ENCODE measurements at regions not wholly inside any gene's neighbourhood (a gene's known extent, or its start where the extent isn't known, plus 50 kb on each side); places are given as distances from the start of the nearest gene placed in this dataset.

DNA sequence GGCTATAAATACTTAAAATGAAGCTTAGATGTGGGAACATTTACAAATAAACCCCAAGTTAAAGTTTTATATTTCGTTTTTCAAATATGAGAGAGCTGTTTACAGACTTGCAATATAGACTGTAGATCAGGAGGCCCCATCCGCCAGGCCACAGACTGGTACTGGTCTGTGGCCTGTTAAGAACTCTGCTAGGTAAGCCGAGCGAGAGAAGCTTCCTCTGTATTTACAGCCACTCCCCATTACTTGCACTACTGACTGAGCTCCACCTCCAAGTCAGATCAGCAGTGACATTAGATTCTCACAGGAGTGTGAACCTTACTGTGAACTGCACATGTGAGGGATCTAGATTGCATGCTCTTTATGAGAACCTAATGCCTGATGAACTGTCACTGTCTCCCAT is 561.4 kb upstream of the FAM174A start:
- H3K4me3 ChIP-seq (ENCODE audit: low read depth, low read length), result no peak overlapping the region
- TF ChIP-seq, protein P1, sequence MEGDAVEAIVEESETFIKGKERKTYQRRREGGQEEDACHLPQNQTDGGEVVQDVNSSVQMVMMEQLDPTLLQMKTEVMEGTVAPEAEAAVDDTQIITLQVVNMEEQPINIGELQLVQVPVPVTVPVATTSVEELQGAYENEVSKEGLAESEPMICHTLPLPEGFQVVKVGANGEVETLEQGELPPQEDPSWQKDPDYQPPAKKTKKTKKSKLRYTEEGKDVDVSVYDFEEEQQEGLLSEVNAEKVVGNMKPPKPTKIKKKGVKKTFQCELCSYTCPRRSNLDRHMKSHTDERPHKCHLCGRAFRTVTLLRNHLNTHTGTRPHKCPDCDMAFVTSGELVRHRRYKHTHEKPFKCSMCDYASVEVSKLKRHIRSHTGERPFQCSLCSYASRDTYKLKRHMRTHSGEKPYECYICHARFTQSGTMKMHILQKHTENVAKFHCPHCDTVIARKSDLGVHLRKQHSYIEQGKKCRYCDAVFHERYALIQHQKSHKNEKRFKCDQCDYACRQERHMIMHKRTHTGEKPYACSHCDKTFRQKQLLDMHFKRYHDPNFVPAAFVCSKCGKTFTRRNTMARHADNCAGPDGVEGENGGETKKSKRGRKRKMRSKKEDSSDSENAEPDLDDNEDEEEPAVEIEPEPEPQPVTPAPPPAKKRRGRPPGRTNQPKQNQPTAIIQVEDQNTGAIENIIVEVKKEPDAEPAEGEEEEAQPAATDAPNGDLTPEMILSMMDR (IDR thresholded peaks at IDR 0.05; ENCODE audit: insufficient read depth, low read depth, low read length, missing control alignments), result no peak
- DNase-seq (ENCODE audit: low read depth), result no peak

DNA sequence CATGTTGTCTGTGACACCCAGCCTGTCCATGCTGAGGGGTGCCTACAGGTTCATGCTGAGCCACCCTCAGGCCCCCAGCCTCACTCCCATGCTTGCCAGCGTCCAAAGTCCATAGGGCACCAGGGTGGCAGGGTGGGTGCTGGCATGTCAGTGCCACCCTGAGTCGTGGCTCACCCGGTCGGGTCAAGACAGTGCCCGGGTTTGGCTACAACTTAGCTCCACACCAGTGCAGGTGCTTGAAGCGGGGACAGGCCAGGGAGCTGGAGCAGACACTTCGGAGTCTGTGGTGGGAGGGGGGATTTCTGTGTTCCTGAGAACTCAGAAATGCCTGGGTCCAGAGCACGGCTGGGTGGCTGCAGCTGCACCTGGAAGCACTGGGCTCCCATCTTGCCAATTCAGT is 579.2 kb upstream of the FAM174A start:
- TF ChIP-seq, protein P1 (IDR thresholded peaks at IDR 0.05; ENCODE audit: insufficient read depth, low read depth, low read length, missing control alignments), result no peak

DNA sequence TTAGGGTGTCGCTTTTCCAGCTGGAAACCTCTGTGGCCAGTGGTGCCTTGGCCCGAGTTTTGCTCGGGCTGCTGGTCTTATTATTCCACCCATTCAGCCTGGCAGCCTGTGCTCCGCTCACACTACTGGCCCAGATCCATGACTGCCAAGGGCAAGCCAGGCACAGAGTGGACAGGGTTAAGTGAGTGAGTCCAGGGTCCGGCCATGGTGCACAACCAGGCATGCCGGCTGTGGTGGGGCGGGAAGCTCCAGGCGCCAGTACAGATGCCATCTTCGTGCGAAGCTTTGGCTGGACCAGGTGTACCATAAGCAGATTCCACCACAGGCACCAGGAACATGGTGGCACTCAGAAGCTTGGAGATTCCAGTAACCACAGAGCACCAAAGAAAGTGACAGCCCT is 580.2 kb upstream of the FAM174A start:
- TF ChIP-seq, protein P1 (IDR thresholded peaks at IDR 0.05; ENCODE audit: insufficient read depth, low read depth, low read length, missing control alignments), result no peak
- no peak for DNase-seq (ENCODE audit: low read depth)
- no peak overlapping the region for H3K4me3 ChIP-seq (ENCODE audit: low read depth, low read length)

More for the DNA sequence above, 579.2 kb upstream of the FAM174A start:
- DNase-seq (ENCODE audit: low read depth), result no peak
- H3K4me3 ChIP-seq (ENCODE audit: low read depth, low read length), result no peak overlapping the region

DNA sequence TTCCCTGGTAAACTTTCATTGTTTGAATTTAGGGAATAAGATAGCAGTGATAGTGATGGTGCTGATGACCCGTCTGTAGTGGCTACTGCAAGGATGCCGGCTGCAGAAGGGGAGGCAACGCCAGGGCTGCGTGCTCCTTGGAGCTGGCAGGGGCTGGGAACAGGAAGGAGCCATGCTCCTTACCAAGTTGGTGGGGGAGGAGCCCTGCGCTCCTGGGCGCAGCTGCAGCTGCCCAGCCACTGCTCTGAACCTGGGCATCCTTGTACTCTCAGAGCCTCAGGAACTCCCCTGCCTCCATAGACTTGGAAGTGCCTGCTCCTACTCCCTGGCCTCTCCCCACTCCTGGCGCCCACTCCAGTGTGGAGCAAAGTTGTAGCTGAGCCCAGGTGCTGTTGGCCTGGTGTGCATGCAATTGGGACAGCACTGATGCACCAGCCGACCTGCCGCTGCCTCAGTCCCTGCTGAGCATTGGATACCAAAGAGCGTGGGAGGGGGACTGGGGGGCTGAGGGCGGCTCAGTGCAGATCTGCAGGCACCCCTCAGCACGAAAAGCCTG is 585.1 kb upstream of the FAM174A start:
- no peak overlapping the region for H3K4me3 ChIP-seq (ENCODE audit: low read depth, low read length)
- no peak for DNase-seq (ENCODE audit: low read depth)
- TF ChIP-seq, protein P1 (IDR thresholded peaks at IDR 0.05; ENCODE audit: insufficient read depth, low read depth, low read length, missing control alignments), result no peak

DNA sequence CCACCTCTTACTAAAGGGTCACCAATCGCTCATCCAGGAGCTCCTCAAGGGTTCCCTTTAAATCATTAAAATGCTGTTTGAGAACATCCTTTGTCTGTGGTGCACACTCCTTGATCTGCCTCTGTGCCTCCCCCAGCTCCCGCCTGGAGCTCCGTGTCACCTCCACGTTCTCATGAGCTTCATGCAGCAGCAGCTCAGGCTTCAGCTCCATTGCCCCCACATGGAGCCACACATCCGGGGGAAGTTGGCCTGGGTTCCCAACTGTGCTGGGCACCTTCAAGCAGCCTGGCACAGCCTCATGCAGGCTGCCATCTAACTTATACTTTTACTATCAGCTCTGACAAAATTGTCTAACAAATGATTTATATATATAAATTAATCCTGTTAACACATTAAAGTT is 585.8 kb upstream of the FAM174A start:
- TF ChIP-seq, protein P1 (IDR thresholded peaks at IDR 0.05; ENCODE audit: insufficient read depth, low read depth, low read length, missing control alignments), result no peak
- H3K4me3 ChIP-seq (ENCODE audit: low read depth, low read length), result no peak overlapping the region
- no peak for DNase-seq (ENCODE audit: low read depth)

DNA sequence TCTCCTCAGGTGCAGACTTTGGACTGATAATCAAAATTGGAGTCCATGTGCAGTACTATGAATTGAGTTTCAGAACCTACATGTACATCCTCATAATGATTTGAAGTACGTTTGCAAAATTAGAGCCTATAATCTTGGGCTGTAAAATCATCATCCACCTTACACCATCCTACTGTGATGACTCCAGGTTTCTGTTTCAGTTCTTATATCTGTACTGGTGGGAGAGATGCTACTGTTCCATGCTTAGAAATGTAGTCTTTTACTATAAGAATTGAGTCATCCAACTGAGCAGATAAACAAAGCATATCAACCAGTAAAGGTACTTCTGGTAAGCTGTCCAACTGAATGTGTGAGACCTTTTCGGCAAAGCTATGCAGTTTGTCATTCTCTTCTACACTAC is 586.3 kb upstream of the FAM174A start:
- H3K4me3 ChIP-seq (ENCODE audit: low read depth, low read length), result no peak overlapping the region
- DNase-seq (ENCODE audit: low read depth), result no peak
- TF ChIP-seq, protein P1 (IDR thresholded peaks at IDR 0.05; ENCODE audit: insufficient read depth, low read depth, low read length, missing control alignments), result no peak
